HG03060 (cell line): ENCODE measurements at regions not wholly inside any gene's neighbourhood (a gene's known extent, or its start where the extent isn't known, plus 50 kb on each side); places are given as distances from the start of the nearest gene placed in this dataset.

Experiments used
- ATAC-seq: cut with Tn5 transposase; IDR thresholded peaks from one replicate; pipeline ENCODE4 v1.9.1; 2021; ENCODE audit warnings: low read depth, moderate number of reproducible peaks; ENCODE audit not compliant: unreplicated experiment

GRCh38 chr17:77437747-77438146, 297.0 kb downstream of the SEC14L1 start:
- ATAC-seq, result no peak

- no peak for ATAC-seq
These were observed 297.7 kb downstream of the SEC14L1 start for GRCh38 chr17:77438241-77439188.

- ATAC-seq, result no peak
These were observed 298.6 kb downstream of the SEC14L1 start for GRCh38 chr17:77439189-77440018.

GRCh38 chr17:77440560-77440981, 299.8 kb downstream of the SEC14L1 start:
- no peak for ATAC-seq

GRCh38 chr17:77441130-77441920, 300.6 kb downstream of the SEC14L1 start:
- ATAC-seq, result peak; percentile 29

- no peak for ATAC-seq
These were observed 301.2 kb downstream of the SEC14L1 start for GRCh38 chr17:77441940-77442339.

GRCh38 chr17:77442976-77443747, 302.4 kb downstream of the SEC14L1 start:
- ATAC-seq, result no peak

GRCh38 chr17:77443748-77444260, 303.0 kb downstream of the SEC14L1 start:
- ATAC-seq, result no peak

- no peak for ATAC-seq
These were observed 303.8 kb downstream of the SEC14L1 start for GRCh38 chr17:77444628-77444983.

- no peak for ATAC-seq
These were observed 304.4 kb downstream of the SEC14L1 start for GRCh38 chr17:77444984-77445759.

- ATAC-seq, result no peak
These were observed 305.2 kb downstream of the SEC14L1 start for GRCh38 chr17:77445760-77446532.

- no peak for ATAC-seq
These were observed 306.3 kb downstream of the SEC14L1 start for GRCh38 chr17:77446940-77447634.

GRCh38 chr17:77449373-77449907, 308.7 kb downstream of the SEC14L1 start:
- ATAC-seq, result no peak

GRCh38 chr17:77449908-77450741, 309.4 kb downstream of the SEC14L1 start:
- no peak for ATAC-seq

GRCh38 chr17:77450742-77451244, 310.0 kb downstream of the SEC14L1 start:
- no peak for ATAC-seq

- ATAC-seq, result no peak
These were observed 310.6 kb downstream of the SEC14L1 start for GRCh38 chr17:77451245-77451893.
